Suppressor macrophage treated with lipopolysaccharide for 4 hours (primary cell): ENCODE measurements at regions not wholly inside any gene's neighbourhood (a gene's known extent, or its start where the extent isn't known, plus 50 kb on each side); places are given as distances from the start of the nearest gene placed in this dataset.

Source experiments
- DNase-seq: peaks from one replicate; pipeline ENCODE4 v3.0.0-alpha.2; 2020

- DNase-seq: no peak
These were observed 902.7 kb upstream of the USP15 start for GRCh38 chr12:61357496-61357895.

- no peak for DNase-seq
These were observed 898.2 kb upstream of the USP15 start for GRCh38 chr12:61362037-61362436.

- no peak for DNase-seq
These were observed 895.2 kb upstream of the USP15 start for GRCh38 chr12:61365001-61365400.

GRCh38 chr12:61367281-61367785, 892.9 kb upstream of the USP15 start:
- no peak for DNase-seq

- no peak for DNase-seq
These were observed 890.8 kb upstream of the USP15 start for GRCh38 chr12:61369241-61369910.

GRCh38 chr12:61384511-61384910, 875.7 kb upstream of the USP15 start:
- DNase-seq: no peak

- DNase-seq: no peak
These were observed 874.4 kb upstream of the USP15 start for GRCh38 chr12:61385771-61386170.

GRCh38 chr12:61397668-61398067, 862.5 kb upstream of the USP15 start:
- DNase-seq: no peak

- DNase-seq: no peak
These were observed 848.0 kb upstream of the USP15 start for GRCh38 chr12:61412201-61412600.

- no peak for DNase-seq
These were observed 845.7 kb upstream of the USP15 start for GRCh38 chr12:61414470-61414869.

- DNase-seq: no peak
These were observed 837.4 kb upstream of the USP15 start for GRCh38 chr12:61422786-61423185.

- DNase-seq: no peak
These were observed 808.1 kb upstream of the USP15 start for GRCh38 chr12:61452076-61452475.

GRCh38 chr12:61487728-61488127, 772.5 kb upstream of the USP15 start:
- no peak for DNase-seq

- DNase-seq: no peak
These were observed 769.4 kb upstream of the USP15 start for GRCh38 chr12:61490526-61491498.

- DNase-seq: no peak
These were observed 758.0 kb upstream of the USP15 start for GRCh38 chr12:61502179-61502578.

- no peak for DNase-seq
These were observed 755.7 kb upstream of the USP15 start for GRCh38 chr12:61504396-61505080.

GRCh38 chr12:61513499-61513898, 746.7 kb upstream of the USP15 start:
- no peak for DNase-seq

- no peak for DNase-seq
These were observed 746.2 kb upstream of the USP15 start for GRCh38 chr12:61514016-61514415.

- no peak for DNase-seq
These were observed 738.9 kb upstream of the USP15 start for GRCh38 chr12:61521258-61521657.

GRCh38 chr12:61523276-61523992, 736.8 kb upstream of the USP15 start:
- DNase-seq: no peak

GRCh38 chr12:61524851-61525250, 735.4 kb upstream of the USP15 start:
- DNase-seq: no peak

- no peak for DNase-seq
These were observed 734.9 kb upstream of the USP15 start for GRCh38 chr12:61525331-61525730.

GRCh38 chr12:61530456-61530855, 729.7 kb upstream of the USP15 start:
- no peak for DNase-seq
